Hepatocyte (in vitro differentiated cells): ENCODE measurements at regions not wholly inside any gene's neighbourhood (a gene's known extent, or its start where the extent isn't known, plus 50 kb on each side); places are given as distances from the start of the nearest gene placed in this dataset.

Experiments
- DNase-seq: peaks from one replicate; pipeline ENCODE4 v3.0.0-alpha.2; 2016; ENCODE audit warnings: low spot score
- H2AFZ ChIP-seq: fragments of 200-600 bp; sonication (generic); 2 replicates; pipeline ENCODE4 v1.6.0; 2016; ENCODE audit warnings: antibody characterized with exemption, mild to moderate bottlenecking
- H3K27ac ChIP-seq: fragments of 200-600 bp; sonication (generic); 2 replicates; pipeline ENCODE4 v1.5.1; 2016; ENCODE audit warnings: mild to moderate bottlenecking
- H3K27me3 ChIP-seq: fragments of 200-600 bp; sonication (generic); 2 replicates; pipeline ENCODE4 v1.6.1; 2016
- H3K36me3 ChIP-seq: fragments of 200-600 bp; sonication (generic); replicated peaks from 2 replicates; pipeline ENCODE4 v1.5.1; 2016; ENCODE audit warnings: low read depth; ENCODE audit not compliant: insufficient read depth
- H3K4me1 ChIP-seq: fragments of 200-600 bp; sonication (generic); 2 replicates; pipeline ENCODE4 v1.5.1; 2016; ENCODE audit warnings: mild to moderate bottlenecking, moderate library complexity; ENCODE audit not compliant: insufficient read depth
- H3K4me2 ChIP-seq: fragments of 200-600 bp; sonication (generic); 2 replicates; pipeline ENCODE4 v1.6.0; 2016
- H3K4me3 ChIP-seq: fragments of 200-600 bp; sonication (generic); 2 replicates; pipeline ENCODE4 v1.5.1; 2016; ENCODE audit warnings: mild to moderate bottlenecking
- H3K79me2 ChIP-seq: fragments of 200-600 bp; sonication (generic); 2 replicates; pipeline ENCODE4 v1.6.0; 2017; ENCODE audit warnings: mild to moderate bottlenecking
- H3K9me2 ChIP-seq: fragments of 200-600 bp; sonication (generic); replicated peaks from 2 replicates; pipeline ENCODE4 v1.6.0; 2017; ENCODE audit warnings: mild to moderate bottlenecking; ENCODE audit not compliant: insufficient read depth
- H3K9me3 ChIP-seq: fragments of 200-600 bp; sonication (generic); 2 replicates; pipeline ENCODE4 v1.5.1; 2016; ENCODE audit warnings: low read depth, mild to moderate bottlenecking
- H4K20me1 ChIP-seq: fragments of 200-600 bp; sonication (generic); 2 replicates; pipeline ENCODE4 v1.6.0; 2016; ENCODE audit warnings: mild to moderate bottlenecking; ENCODE audit not compliant: insufficient read depth, poor library complexity, severe bottlenecking
- CTCF ChIP-seq: fragments of 200-600 bp; sonication (generic); IDR thresholded peaks from 2 replicates; pipeline ENCODE4 v1.5.1; 2016; ENCODE audit warnings: antibody characterized with exemption, mild to moderate bottlenecking; ENCODE audit not compliant: poor library complexity
- EZH2 ChIP-seq: fragments of 200-600 bp; sonication (generic); IDR thresholded peaks from 2 replicates; pipeline ENCODE4 v1.6.1; 2016; ENCODE audit warnings: antibody characterized with exemption, mild to moderate bottlenecking, borderline replicate concordance
- EZH2phosphoT487 ChIP-seq: fragments of 200-600 bp; sonication (generic); IDR thresholded peaks from one replicate; pipeline ENCODE4 v1.6.1; 2018; ENCODE audit warnings: antibody characterized with exemption, mild to moderate bottlenecking, low read depth, moderate library complexity; ENCODE audit not compliant: unreplicated experiment, severe bottlenecking
- WGBS: methylation state at CpG from one replicate; pipeline ENCODE4 v1.1.6; 2016; ENCODE audit warnings: low lambda C conversion rate; ENCODE audit errors: missing lambda C conversion rate; 5-methylcytosine and 5-hydroxymethylcytosine counted together

GRCh38 chr10:29877793-29878491 lies 181.4 kb downstream of the JCAD start:
- no peak overlapping the region for H2AFZ ChIP-seq
- WGBS, result 92% methylated on average over 12 of the region's 12 CpGs
- no peak overlapping the region for H3K4me2 ChIP-seq

GRCh38 chr10:29876008-29876555 lies 183.3 kb downstream of the JCAD start:
- H2AFZ ChIP-seq, result no peak overlapping the region
- no peak for TF ChIP-seq EZH2
- no peak for TF ChIP-seq CTCF
- no peak for TF ChIP-seq EZH2phosphoT487
- H3K4me3 ChIP-seq, result no peak overlapping the region
- H3K27me3 ChIP-seq, result no peaks in the 10 kb centered on the region
- H3K36me3 ChIP-seq, result no peaks in the 10 kb centered on the region
- H4K20me1 ChIP-seq, result no peaks in the 10 kb centered on the region
- H3K27ac ChIP-seq, result no peak overlapping the region
- 75% methylated on average over 10 of the region's 10 CpGs for WGBS
- H3K79me2 ChIP-seq, result no peaks in the 10 kb centered on the region
- no peaks in the 10 kb centered on the region for H3K9me2 ChIP-seq
- H3K4me2 ChIP-seq, result no peak overlapping the region
- peaks cover under 1% of the 10 kb centered on the region for H3K4me1 ChIP-seq
- DNase-seq, result no peak
- H3K9me3 ChIP-seq, result no peaks in the 10 kb centered on the region

More at GRCh38 chr10:29877793-29878491, 181.4 kb downstream of the JCAD start:
- DNase-seq, result no peak
- H3K9me3 ChIP-seq, result no peaks in the 10 kb centered on the region
- H3K9me2 ChIP-seq, result no peaks in the 10 kb centered on the region
- H4K20me1 ChIP-seq, result no peaks in the 10 kb centered on the region
- H3K4me1 ChIP-seq, result peaks cover 17% of the 10 kb centered on the region
- no peak overlapping the region for H3K4me3 ChIP-seq
- TF ChIP-seq EZH2 (no peak), EZH2phosphoT487 (no peak), CTCF (no peak)
- no peaks in the 10 kb centered on the region for H3K36me3 ChIP-seq
- H3K27ac ChIP-seq, result no peak overlapping the region
- no peaks in the 10 kb centered on the region for H3K79me2 ChIP-seq
- H3K27me3 ChIP-seq, result no peaks in the 10 kb centered on the region

GRCh38 chr10:29874606-29875269 lies 184.6 kb downstream of the JCAD start:
- WGBS, result 44% methylated on average over 8 of the region's 8 CpGs
- H3K4me1 ChIP-seq, result no peaks in the 10 kb centered on the region
- H3K36me3 ChIP-seq, result no peaks in the 10 kb centered on the region
- H2AFZ ChIP-seq, result no peak overlapping the region
- H3K79me2 ChIP-seq, result no peaks in the 10 kb centered on the region
- no peaks in the 10 kb centered on the region for H3K9me3 ChIP-seq
- peak overlapping the region; percentile 16 for H3K4me2 ChIP-seq
- no peaks in the 10 kb centered on the region for H4K20me1 ChIP-seq
- H3K9me2 ChIP-seq, result no peaks in the 10 kb centered on the region
- H3K27me3 ChIP-seq, result no peaks in the 10 kb centered on the region
- H3K27ac ChIP-seq, result peak overlapping the region; percentile 47
- H3K4me3 ChIP-seq, result no peak overlapping the region
- no peak for TF ChIP-seq EZH2
- no peak for TF ChIP-seq CTCF
- TF ChIP-seq EZH2phosphoT487, result no peak
- DNase-seq, result no peak
